Coronary artery (tissue), 2 donors: ENCODE measurements at regions not wholly inside any gene's neighbourhood (a gene's known extent, or its start where the extent isn't known, plus 50 kb on each side); places are given as distances from the start of the nearest gene placed in this dataset.
"Not testable (repeated sequence)": the region's sequence is repeated elsewhere in the genome, so short reads cannot be mapped to it uniquely, and the experiment has no call there.

ENCODE experiments used
- DNase-seq: peaks from one replicate; pipeline ENCODE4 v3.0.0-alpha.2; 2017; ENCODE audit warnings: low spot score
- H3K27ac ChIP-seq, 2 donors: fragments of 200-600 bp; sonication (generic); one replicate each; pipeline ENCODE4 v1.5.1; 2016 to 2019
- H3K4me3 ChIP-seq: fragments of 200-600 bp; sonication (generic); 2 replicates; pipeline ENCODE4 v1.5.1; 2016; ENCODE audit warnings: mild to moderate bottlenecking, moderate library complexity
- CTCF ChIP-seq: fragments of 200-600 bp; sonication (generic); IDR thresholded peaks from one replicate; pipeline ENCODE4 v1.5.1; 2019; ENCODE audit warnings: antibody characterized with exemption

GRCh38 chr4:186789651-186790050, 66.0 kb upstream of the FAT1 start:
- Histone ChIP-seq H3K4me3 (no peak overlapping the region), H3K27ac (no peak overlapping the region)
- no peak for DNase-seq
- no peak for TF ChIP-seq CTCF

GRCh38 chr4:186790630-186791029, 67.0 kb upstream of the FAT1 start:
- H3K4me3 ChIP-seq, result no peak overlapping the region
- no peak for TF ChIP-seq CTCF
- no peak overlapping the region for H3K27ac ChIP-seq
- no peak for DNase-seq

GRCh38 chr4:186792728-186793366, 69.2 kb upstream of the FAT1 start:
- Histone ChIP-seq H3K4me3 (no peak overlapping the region), H3K27ac (no peak overlapping the region)
- no peak for TF ChIP-seq CTCF
- no peak for DNase-seq

GRCh38 chr4:186798951-186799659, 75.4 kb upstream of the FAT1 start:
- TF ChIP-seq CTCF, result no peak
- no peak overlapping the region for H3K27ac ChIP-seq
- no peak overlapping the region for H3K4me3 ChIP-seq
- no peak for DNase-seq

- DNase-seq, result no peak
- H3K27ac ChIP-seq, result no peak overlapping the region
- no peak for TF ChIP-seq CTCF
Measured at GRCh38 chr4:186805020-186805820, 81.6 kb upstream of the FAT1 start.

GRCh38 chr4:186805917-186806316, 82.3 kb upstream of the FAT1 start:
- not testable (repeated sequence) for H3K27ac ChIP-seq, H3K4me3 ChIP-seq, DNase-seq

More at GRCh38 chr4:186805020-186805820, 81.6 kb upstream of the FAT1 start:
- no peak overlapping the region for H3K4me3 ChIP-seq

- Histone ChIP-seq H3K4me3 (no peak overlapping the region), H3K27ac (no peak overlapping the region)
- DNase-seq, result no peak
- no peak for TF ChIP-seq CTCF
Measured at GRCh38 chr4:186806679-186807421, 83.2 kb upstream of the FAT1 start.
